Stimulated activated CD4-positive, alpha-beta T cell treated with anti-CD3 and anti-CD28 coated beads, Interleukin-15, amount 100 ng/mL, for 48 hours (primary cell): ENCODE measurements at regions not wholly inside any gene's neighbourhood (a gene's known extent, or its start where the extent isn't known, plus 50 kb on each side); places are given as distances from the start of the nearest gene placed in this dataset.

Source experiments
- DNase-seq, 2 donors: peaks; one replicate each; pipeline ENCODE4 v3.0.0-alpha.2; 2020; ENCODE audit warnings: low read depth in 2 of 2

GRCh38 chr11:27287205-27287604, 75.8 kb downstream of the CCDC34 start:
- no peak for DNase-seq

- DNase-seq = no peak
Measured at GRCh38 chr11:27285761-27286160, 77.3 kb downstream of the CCDC34 start.

GRCh38 chr11:27282806-27283205, 80.2 kb downstream of the CCDC34 start:
- no peak for DNase-seq

DNA sequence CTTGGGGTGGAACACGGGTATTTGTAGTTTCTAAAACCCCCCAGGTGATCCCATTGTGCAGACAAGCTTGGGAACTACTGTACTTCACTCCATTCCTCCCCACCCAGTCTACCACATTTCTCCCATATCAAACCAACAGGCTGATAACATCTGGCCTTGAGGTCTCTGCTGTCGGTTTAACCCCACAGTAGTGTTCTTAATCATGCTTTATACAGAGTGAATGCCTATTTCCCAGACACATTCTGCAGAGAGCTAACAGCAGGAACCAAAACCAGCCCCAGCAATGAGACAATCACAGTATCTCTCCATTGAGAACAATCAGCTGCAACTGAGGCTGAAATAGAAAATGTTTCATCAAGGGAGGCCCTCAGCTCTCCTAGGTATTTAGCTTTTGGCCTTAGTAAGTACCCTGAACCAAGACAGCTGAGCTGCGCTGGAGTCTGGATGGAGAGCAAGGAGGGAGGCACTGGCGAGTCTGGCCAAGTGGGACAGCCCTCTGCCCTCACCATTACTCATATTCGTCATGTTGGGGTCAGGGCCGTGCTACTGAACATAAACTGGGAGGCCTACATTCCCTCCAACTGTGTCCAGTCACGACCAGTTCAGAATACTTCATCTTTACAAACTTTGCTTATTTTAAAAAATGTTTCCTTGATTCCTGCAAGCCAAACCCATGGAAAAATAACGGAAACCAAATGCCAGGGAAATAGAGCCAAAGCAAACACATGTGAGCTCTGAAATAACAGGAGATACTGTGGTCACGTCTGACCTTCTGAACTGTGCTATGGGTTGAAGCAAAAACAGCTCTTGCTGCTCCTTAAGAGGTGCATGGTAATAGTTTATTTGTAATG, 81.0 kb downstream of the CCDC34 start:
- no peak for DNase-seq

DNA sequence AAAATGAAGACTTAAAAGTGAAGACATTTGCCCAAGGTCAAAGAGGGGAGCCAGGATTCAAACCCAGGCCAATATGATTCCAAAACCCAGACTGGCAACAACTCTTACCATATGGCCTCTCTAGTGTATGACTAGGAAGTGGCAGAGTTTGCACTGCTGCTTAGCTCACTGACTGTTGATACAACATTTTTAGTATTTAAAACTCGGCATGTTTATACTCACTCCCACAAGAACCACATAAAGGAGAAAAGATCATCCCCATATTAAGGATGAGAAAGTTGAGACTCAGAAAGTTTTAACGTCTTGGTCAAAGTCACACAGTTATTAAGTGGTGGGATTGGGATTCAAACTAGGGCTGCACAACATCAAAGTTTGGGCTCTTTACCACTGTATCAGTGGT, 81.7 kb downstream of the CCDC34 start:
- no peak for DNase-seq

- no peak for DNase-seq
Measured at GRCh38 chr11:27280140-27280539, 82.9 kb downstream of the CCDC34 start.

GRCh38 chr11:27279460-27279859, 83.6 kb downstream of the CCDC34 start:
- no peak for DNase-seq

DNA sequence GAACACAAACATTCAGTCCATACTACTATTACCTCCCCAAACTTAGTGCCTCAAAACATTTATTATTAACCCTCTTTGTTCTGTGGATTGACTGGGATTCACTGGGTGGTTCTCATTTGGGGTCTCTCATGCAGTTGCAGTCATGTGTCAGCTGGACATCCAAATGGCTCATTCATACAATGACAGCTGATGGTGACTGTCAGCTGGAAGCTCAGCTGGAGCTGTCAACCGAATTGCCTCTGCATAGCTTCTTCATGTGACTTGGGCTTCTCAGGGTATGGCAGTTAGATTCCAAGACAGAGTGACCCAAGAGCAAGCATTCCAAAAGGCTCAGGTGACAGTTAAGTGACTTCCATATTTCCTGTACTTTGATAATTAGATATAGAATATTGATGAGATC, 85.2 kb downstream of the CCDC34 start:
- DNase-seq = no peak

- DNase-seq = no peak
Measured at GRCh38 chr11:27276141-27276540, 86.9 kb downstream of the CCDC34 start.

GRCh38 chr11:27274854-27275395, 88.1 kb downstream of the CCDC34 start:
- no peak for DNase-seq

- DNase-seq = no peak
Measured at GRCh38 chr11:27266125-27266524, 96.9 kb downstream of the CCDC34 start.

GRCh38 chr11:27263986-27264385, 99.0 kb downstream of the CCDC34 start:
- DNase-seq = no peak

DNA sequence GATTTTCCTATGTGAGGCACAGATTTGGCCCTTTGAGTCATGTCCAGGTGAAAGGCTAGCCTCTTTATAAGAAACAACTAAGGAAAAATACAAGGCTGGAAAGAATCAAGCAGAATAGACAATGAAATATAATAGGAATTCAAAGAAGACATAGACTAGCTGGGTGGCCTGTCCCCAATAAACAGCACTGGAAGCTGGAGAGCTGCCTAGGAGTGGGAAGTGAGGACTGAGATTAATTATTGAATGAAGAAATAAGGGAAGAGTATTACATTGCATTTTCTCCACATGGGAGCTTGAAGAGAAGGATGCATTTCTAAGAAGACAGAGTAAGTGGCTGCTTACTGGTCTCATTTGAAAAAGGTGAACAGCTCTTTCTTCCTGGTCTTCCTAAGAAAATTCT, 100.0 kb downstream of the CCDC34 start:
- no peak for DNase-seq

DNA sequence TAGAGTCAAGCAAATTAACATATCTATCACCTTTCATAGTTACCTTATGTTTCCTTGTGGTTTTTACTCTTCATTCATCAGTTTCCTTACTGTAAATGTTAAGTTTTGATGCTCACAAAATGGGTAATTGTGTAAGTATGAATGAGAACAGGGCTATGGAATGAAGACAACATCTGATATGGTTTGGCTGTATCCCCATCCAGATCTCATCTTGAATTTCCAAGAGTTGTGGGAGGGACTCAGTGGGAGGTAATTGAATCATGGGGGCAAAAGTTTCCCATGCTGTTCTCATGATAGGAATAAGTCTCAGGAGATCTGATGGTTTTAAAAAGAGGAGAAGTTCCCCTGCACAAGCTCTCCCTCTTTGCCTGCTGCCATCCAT, 107.6 kb downstream of the CCDC34 start:
- no peak for DNase-seq

DNA sequence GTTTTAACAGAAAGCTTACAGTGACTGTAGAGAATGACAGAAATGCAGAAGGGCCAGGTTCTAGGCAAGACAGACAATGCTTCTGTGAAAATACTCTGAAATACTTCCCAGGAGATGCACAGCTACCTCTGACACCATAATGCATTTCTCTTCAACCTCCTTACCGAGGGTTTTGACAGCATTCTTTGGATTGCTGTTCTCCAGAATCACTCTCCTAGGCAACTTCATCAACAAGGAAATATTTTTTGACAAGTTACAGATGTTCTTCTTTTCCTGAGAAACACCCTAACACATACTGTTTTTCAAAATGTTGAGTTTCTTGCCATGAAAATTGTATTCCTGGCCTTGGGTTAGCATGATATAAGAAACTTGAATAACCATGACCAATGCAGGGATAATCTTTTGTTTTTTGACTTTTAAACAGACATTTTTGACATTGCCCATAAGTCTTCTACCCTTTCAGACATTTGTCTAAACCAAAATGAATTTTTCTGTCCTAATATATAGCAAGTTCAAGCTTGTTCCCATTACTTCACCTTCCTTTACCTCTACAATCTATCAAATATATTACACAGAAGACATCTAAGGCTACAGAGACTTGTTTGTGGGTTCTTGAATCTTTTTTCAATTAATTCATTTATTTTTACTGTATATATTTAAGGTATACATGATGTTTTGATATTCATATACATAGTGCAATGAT, 108.1 kb downstream of the CCDC34 start:
- DNase-seq = no peak

DNA sequence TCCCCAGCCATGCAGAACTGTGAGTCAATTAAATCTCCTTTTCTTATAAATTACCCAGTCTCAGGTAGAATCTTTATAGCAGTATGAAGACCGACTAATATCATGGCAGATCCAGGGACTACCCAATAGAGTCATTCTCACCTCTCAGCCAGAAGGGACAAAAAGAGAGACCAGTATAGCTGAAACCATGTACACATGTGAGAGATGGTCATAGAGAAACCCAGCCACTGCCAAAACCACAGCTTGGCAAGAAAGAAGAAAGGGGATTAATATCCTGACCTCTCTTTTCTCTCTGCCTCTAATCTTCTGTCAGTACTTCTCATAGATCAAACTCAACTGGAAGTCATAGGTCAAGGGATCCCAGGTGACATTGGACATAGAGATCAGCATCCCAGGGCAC, 109.8 kb downstream of the CCDC34 start:
- no peak for DNase-seq

DNA sequence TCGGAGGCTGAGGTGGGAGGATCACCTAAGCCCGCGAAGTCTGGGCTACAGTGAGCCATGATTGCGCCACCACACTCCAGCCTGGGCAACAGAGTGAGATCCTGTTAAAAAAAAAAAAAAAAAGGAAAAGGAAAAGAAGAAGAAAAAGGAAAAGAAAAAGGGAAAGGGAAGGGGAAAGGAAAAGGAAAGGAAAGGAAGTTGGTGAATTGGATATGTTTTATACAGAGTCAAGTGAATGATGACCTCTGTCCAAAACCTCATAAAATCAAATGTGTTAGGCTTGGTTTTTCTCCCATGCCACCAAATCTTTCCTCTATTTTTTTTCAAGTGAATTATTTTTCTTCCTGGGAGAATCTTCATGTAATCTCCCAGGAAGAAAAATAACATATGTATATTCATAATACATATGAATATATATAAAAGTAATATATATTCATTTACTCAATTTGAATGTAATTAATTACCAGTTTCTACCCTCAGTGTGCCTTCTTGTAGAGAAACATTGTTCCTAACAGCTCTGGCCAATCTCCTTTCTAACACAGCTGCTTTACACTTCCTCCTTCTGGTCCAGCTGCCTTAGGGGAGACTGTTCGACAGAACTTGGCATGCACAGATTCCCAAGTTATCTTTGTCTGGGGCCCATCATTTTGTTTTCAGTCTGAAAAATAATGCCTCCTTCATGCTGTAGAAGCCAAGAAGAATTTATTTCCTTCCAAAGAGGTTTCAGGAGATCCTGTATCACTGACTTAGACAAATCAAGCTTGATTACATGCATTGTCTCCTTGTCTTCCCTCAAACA, 111.9 kb downstream of the CCDC34 start:
- no peak for DNase-seq

DNA sequence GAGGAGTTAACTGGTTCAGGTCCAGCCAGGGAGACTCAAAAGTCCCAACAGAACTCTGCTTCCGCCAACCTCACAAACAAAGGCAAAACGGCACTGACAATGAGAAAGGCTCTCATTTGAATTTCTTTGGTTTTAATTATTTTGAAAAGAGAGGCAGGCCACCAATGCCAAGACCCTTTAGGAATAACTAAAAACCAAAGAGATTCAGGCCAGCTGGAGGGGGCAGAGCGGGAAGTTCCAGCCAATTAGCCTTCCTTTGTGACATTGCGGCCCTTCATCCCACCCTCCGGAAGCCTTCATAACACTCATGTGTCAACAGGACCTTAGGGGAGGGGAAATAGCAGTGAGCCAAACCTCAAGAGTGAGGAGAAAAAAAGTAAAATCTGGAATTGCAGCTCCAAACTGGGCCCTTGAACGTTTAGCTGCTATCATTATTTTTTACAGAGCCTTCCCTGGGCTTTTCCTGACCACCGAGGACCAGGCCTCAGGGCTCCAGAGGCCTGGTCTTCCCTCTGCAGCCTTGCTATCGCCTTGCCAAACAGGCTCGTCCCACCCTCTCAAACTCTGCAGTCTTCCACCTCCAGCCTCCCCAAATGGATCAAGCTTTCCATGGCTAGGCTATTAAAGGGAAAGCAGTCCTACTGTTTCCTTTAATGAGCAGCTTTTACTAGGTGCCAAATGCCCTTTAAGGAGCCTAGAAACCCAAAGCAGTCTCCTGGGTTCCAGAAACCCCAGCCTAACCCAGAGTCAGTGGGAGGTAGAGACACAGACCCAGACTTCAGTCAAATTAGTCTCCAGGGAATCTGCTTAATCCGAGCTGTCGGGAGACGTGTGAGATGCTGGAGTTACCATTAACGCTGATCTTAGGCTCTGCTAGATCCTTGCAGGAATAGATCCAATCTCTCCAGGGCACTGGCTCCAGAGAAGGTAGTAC, 114.2 kb downstream of the CCDC34 start:
- no peak for DNase-seq

- no peak for DNase-seq
Measured at GRCh38 chr11:27247660-27248059, 115.4 kb downstream of the CCDC34 start.

DNA sequence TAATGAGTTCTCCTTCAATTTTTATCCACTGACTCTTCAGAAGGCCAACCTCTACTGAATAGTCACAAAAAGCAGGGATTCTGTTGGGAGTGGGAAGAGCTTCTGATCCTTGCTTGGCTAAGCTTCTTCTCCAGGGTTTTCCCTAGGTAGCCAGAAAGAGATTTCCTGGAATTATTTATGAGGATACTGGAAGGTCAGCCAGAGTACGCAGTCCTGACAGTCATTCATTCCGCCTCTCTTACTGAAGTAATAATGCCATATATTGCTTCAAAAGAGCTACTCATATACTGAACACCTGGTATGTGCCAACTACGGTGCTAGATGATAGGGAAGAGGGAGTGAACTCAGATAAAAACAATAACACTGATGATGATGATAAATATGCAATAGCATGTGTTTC, 116.1 kb downstream of the CCDC34 start:
- DNase-seq = no peak

DNA sequence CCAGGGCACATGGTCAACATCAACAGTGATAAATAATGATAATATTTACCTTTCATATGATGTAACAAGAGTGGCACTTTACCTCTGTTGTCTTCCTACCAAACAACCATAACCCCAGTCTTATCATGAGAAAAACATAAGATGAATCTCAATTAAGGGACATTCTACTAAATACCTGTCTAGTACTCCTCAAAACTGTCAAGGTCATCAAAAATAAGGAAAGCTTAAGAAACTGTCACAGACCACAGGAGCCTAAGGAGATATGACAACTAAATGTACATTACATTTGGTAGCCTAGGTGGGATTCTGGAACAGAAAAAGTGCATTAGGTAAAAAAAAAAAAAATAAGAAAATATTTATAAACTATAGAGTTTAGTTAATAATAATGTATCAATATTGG, 118.1 kb downstream of the CCDC34 start:
- DNase-seq = no peak
